EH (cell line): ENCODE measurements at regions not wholly inside any gene's neighbourhood (a gene's known extent, or its start where the extent isn't known, plus 50 kb on each side); places are given as distances from the start of the nearest gene placed in this dataset.
"Not testable (repeated sequence)": the region's sequence is repeated elsewhere in the genome, so short reads cannot be mapped to it uniquely, and the experiment has no call there.

Source experiments
- DNase-seq: peaks from one replicate; pipeline ENCODE4 v3.0.0-alpha.2; 2015; ENCODE audit warnings: low read depth

- no peak for DNase-seq
These were observed 228.9 kb downstream of the ADCYAP1 start for GRCh38 chr18:1133541-1133940.

GRCh38 chr18:1147730-1148129 is 243.1 kb downstream of the ADCYAP1 start:
- DNase-seq: no peak

- DNase-seq: no peak
These were observed 245.0 kb downstream of the ADCYAP1 start for GRCh38 chr18:1149709-1150108.

GRCh38 chr18:1150344-1150743 is 245.7 kb downstream of the ADCYAP1 start:
- no peak for DNase-seq

- DNase-seq: not testable (repeated sequence)
These were observed 248.3 kb downstream of the ADCYAP1 start for GRCh38 chr18:1152958-1153357.

GRCh38 chr18:1173593-1173992 is 268.9 kb downstream of the ADCYAP1 start:
- no peak for DNase-seq

GRCh38 chr18:1177232-1177631 is 272.6 kb downstream of the ADCYAP1 start:
- DNase-seq: no peak

GRCh38 chr18:1191341-1191740 is 286.7 kb downstream of the ADCYAP1 start:
- DNase-seq: no peak

- DNase-seq: no peak
These were observed 308.5 kb downstream of the ADCYAP1 start for GRCh38 chr18:1213126-1213525.

- no peak for DNase-seq
These were observed 318.2 kb downstream of the ADCYAP1 start for GRCh38 chr18:1222880-1223279.

- DNase-seq: no peak
These were observed 322.4 kb downstream of the ADCYAP1 start for GRCh38 chr18:1227025-1227424.

GRCh38 chr18:1229634-1230033 is 325.0 kb downstream of the ADCYAP1 start:
- no peak for DNase-seq

- DNase-seq: no peak
These were observed 328.2 kb downstream of the ADCYAP1 start for GRCh38 chr18:1232867-1233266.

GRCh38 chr18:1240701-1241100 is 336.0 kb downstream of the ADCYAP1 start:
- DNase-seq: no peak

- no peak for DNase-seq
These were observed 339.9 kb downstream of the ADCYAP1 start for GRCh38 chr18:1244397-1245122.

- no peak for DNase-seq
These were observed 342.2 kb downstream of the ADCYAP1 start for GRCh38 chr18:1246827-1247226.

- no peak for DNase-seq
These were observed 347.9 kb downstream of the ADCYAP1 start for GRCh38 chr18:1252534-1252933.

GRCh38 chr18:1252936-1253335 is 348.3 kb downstream of the ADCYAP1 start:
- DNase-seq: no peak

GRCh38 chr18:1253827-1254226 is 349.2 kb downstream of the ADCYAP1 start:
- DNase-seq: no peak

- DNase-seq: no peak
These were observed 356.4 kb downstream of the ADCYAP1 start for GRCh38 chr18:1261054-1261453.

GRCh38 chr18:1267021-1267420 is 362.4 kb downstream of the ADCYAP1 start:
- no peak for DNase-seq

GRCh38 chr18:1270081-1270480 is 365.4 kb downstream of the ADCYAP1 start:
- DNase-seq: no peak

- DNase-seq: no peak
These were observed 368.8 kb downstream of the ADCYAP1 start for GRCh38 chr18:1273469-1273868.

- no peak for DNase-seq
These were observed 387.5 kb downstream of the ADCYAP1 start for GRCh38 chr18:1292167-1292566.
